ENCODE measurements at regions not wholly inside any gene's neighbourhood (a gene's known extent, or its start where the extent isn't known, plus 50 kb on each side); places are given as distances from the start of the nearest gene placed in this dataset.

DNA sequence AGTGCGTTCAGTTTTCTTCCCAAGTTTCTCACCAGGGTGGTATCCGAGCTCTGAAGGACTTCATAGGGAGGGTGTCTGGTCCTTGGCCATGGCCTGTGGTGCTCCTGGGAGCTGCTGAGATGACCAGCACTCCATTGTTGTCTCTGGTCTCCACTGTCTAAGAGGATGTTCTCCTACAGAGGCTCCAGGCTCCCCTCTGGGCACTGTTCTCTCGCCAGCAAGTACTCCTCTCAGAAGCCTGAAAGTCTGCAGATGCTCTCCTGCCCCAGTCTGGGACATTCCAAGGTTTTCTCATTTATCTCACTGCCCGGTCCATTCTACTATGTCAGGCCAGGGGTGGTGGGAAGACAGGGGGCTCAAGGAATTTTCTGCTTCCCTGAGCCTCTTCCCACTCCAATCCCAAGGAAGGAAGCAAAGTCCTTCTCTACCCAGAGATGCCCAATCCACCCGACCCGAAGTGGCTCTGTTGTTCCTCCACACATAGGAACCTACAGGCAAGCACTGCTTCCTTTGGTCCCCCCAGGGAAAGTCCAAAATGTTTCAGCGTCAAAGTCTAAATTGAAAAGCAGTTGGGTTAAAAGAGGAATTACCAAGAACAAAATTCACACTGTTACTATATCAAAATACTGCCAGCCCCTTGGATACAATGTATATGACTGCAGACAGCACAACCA lies 110.5 kb downstream of the GYPC start (continued):
- TF ChIP-seq CTCF (conservative IDR thresholded peaks at IDR 0.05; ENCODE audit: low read depth in 2 of 2) (no peak), EZH2 (IDR thresholded peaks at IDR 0.05; ENCODE audit: low read depth, unreplicated experiment) (no peak), REST (IDR thresholded peaks at IDR 0.05; ENCODE audit: unreplicated experiment) (no peak), POLR2AphosphoS5 (IDR thresholded peaks at IDR 0.05; ENCODE audit: low read depth) (no peak), ZNF114 (CRISPR knock-in tag; IDR thresholded peaks at IDR 0.05) (no peak)

DNA sequence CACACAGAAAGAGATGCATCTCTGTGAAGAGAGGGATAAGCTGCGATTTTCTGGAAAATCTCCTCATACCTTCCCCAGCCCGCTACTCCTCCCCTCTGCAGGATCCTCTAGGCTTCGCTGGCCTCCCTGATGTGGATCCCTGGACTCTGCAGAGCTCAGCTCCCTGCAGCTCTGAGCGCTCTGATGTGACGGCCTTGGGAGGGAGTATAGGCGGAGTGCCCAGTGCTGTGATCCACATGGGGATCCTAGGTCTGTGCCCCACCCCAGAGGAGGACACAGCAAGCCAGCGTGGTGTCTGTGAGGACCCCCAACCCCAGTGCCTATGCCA lies 111.0 kb downstream of the GYPC start:
- Mint-ChIP-seq H3K4me1 (no peaks in the 10 kb centered on the region), H3K36me3 (ENCODE audit: low read depth) (no peaks in the 10 kb centered on the region), H3K9me3 (no peaks in the 10 kb centered on the region), H3K4me3 (no peak overlapping the region), H3K27ac (no peak overlapping the region), H3K27me3 (ENCODE audit: insufficient read depth, low read depth, poor library complexity) (peaks cover 6% of the 10 kb centered on the region)
- DNase-seq (ENCODE audit: low spot score), result no peak
- Histone ChIP-seq H3K9me2 (ENCODE audit: insufficient read depth) (0 out of 2 replicates have a peak, but pooled peaks cover 5% of the 10 kb centered on the region), H3F3A (replicated peaks; ENCODE audit: low read depth) (no peaks in the 10 kb centered on the region), H2AFZ (no peak overlapping the region), H4K20me1 (replicated peaks; ENCODE audit: insufficient read depth) (no peaks in the 10 kb centered on the region), H3K79me2 (replicated peaks; ENCODE audit: insufficient read depth) (no peaks in the 10 kb centered on the region), H3K4me3 (no peak overlapping the region), H3K27ac (ENCODE audit: low read depth) (no peak overlapping the region), H3K36me3 (ENCODE audit: insufficient read depth) (no peaks in the 10 kb centered on the region), H3K4me2 (no peak overlapping the region), H3K4me1 (ENCODE audit: insufficient read depth) (no peaks in the 10 kb centered on the region), H3K27me3 (ENCODE audit: insufficient read depth) (no peaks in the 10 kb centered on the region)
- no peak for ATAC-seq
- TF ChIP-seq JUNB (IDR thresholded peaks at IDR 0.05; ENCODE audit: unreplicated experiment), result no peak
- TF ChIP-seq CTCF (conservative IDR thresholded peaks at IDR 0.05; ENCODE audit: low read depth in 2 of 2), result no peak
- TF ChIP-seq REST (IDR thresholded peaks at IDR 0.05; ENCODE audit: unreplicated experiment), result no peak
- TF ChIP-seq EZH2 (IDR thresholded peaks at IDR 0.05; ENCODE audit: low read depth, unreplicated experiment), result no peak
- TF ChIP-seq ETS1 (IDR thresholded peaks at IDR 0.05), result no peak
- TF ChIP-seq POLR2AphosphoS5 (IDR thresholded peaks at IDR 0.05; ENCODE audit: low read depth), result no peak
- TF ChIP-seq ZNF331 (CRISPR knock-in tag; IDR thresholded peaks at IDR 0.05; ENCODE audit: low read depth), result no peak
